Stimulated activated naive CD8-positive, alpha-beta T cell treated with anti-CD3 and anti-CD28 coated beads, Interleukin-15, amount 100 ng/mL, for 72 hours (primary cell): ENCODE measurements at regions not wholly inside any gene's neighbourhood (a gene's known extent, or its start where the extent isn't known, plus 50 kb on each side); places are given as distances from the start of the nearest gene placed in this dataset.
A peak's percentile ranks its signal among the peaks of the same experiment; 100 is the strongest.

Experiments used
- ATAC-seq: fragments of 150-1000 bp; cut with Tn5 transposase; 2 replicates; pipeline ENCODE4 v1.10.0; 2021; ENCODE audit warnings: mild to moderate bottlenecking, moderate library complexity
- DNase-seq, 2 donors: peaks; one replicate each; pipeline ENCODE4 v3.0.0; 2021 to 2022
- H3K27ac Mint-ChIP-seq, 2 donors: one replicate each; pipeline ENCODE4 v1.8.0; 2022; ENCODE audit warnings: mild to moderate bottlenecking in 2 of 2, mixed read lengths in 2 of 2, moderate library complexity in 2 of 2
- H3K27me3 Mint-ChIP-seq: one replicate; pipeline ENCODE4 v1.8.0; 2022; ENCODE audit warnings: mixed read lengths
- H3K4me1 Mint-ChIP-seq: one replicate; pipeline ENCODE4 v1.8.0; 2022; ENCODE audit warnings: mild to moderate bottlenecking, mixed read lengths
- H3K4me3 Mint-ChIP-seq, 2 donors: one replicate each; pipeline ENCODE4 v1.8.0; 2022; ENCODE audit warnings: mild to moderate bottlenecking in 2 of 2, mixed read lengths in 2 of 2, moderate library complexity in 1 of 2
- H3K9me3 Mint-ChIP-seq, 2 donors: one replicate each; pipeline ENCODE4 v1.8.0; 2022; ENCODE audit warnings: mixed read lengths in 2 of 2

DNA sequence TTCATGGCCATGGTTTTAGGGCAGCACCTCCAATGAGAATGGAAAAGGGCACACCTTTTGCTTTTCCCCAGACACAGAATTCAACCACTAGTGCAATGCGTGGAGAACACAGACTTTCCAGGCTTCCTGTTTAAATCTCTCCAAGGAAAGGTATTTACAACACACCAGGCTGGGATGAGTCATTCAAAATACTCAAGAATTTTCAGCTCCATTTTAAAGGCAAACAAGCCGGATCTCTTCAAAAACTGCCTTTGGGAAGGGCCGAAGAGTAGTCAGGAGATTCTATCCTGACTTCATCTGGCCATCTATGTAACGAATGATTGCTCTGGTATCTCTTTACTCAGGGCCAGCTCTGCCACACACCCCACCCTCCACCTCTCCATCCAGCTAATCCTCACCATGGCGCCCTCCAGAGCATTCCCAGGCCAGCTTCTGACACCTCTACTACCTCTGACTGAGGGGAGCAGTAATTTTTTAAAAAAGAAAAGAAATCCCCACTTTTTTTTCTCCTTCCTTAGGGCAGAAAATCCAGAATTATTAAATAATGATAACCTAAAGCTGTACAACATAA lies 254.6 kb downstream of the LY86 start:
- H3K4me1 Mint-ChIP-seq = no peaks in the 10 kb centered on the region
- no peak for ATAC-seq
- no peak overlapping the region for H3K4me3 Mint-ChIP-seq
- H3K9me3 Mint-ChIP-seq = peaks cover 13 to 24% of the 10 kb centered on the region in 2 donors
- DNase-seq = no peak
- peaks cover 38% of the 10 kb centered on the region for H3K27me3 Mint-ChIP-seq
- H3K27ac Mint-ChIP-seq = no peak overlapping the region

GRCh38 chr6:6843777-6844176 lies 255.3 kb downstream of the LY86 start:
- H3K9me3 Mint-ChIP-seq = peaks cover 13 to 25% of the 10 kb centered on the region in 2 donors
- H3K27me3 Mint-ChIP-seq = peaks cover 36% of the 10 kb centered on the region
- no peak overlapping the region for H3K4me3 Mint-ChIP-seq
- H3K27ac Mint-ChIP-seq = no peak overlapping the region
- DNase-seq (no peak), ATAC-seq (no peak)
- no peaks in the 10 kb centered on the region for H3K4me1 Mint-ChIP-seq

DNA sequence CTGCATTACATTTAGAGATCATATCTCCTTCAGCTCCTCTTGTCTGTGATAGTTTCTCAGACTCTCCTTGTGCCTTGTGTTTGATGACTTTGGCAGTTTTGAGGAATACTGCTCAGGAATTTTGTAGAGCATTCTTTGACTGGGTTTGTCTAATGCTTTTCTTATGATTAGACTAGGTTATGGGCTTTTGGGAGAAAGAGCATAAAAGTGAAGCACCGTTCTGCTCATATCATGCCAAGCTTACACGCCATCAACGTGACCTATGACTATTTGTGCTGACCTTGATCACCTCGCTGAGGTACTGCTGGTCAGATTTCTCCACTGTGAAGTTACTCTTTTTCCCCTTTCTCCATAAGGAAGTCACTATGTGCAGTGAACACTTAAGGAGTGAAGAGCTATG lies 256.0 kb downstream of the LY86 start:
- Mint-ChIP-seq H3K9me3 (peaks cover 13 to 25% of the 10 kb centered on the region in 2 donors), H3K27me3 (peaks cover 28% of the 10 kb centered on the region), H3K27ac (no peak overlapping the region), H3K4me3 (no peak overlapping the region), H3K4me1 (no peaks in the 10 kb centered on the region)
- no peak for ATAC-seq
- no peak for DNase-seq

- ATAC-seq = no peak
- H3K27me3 Mint-ChIP-seq = peaks cover 27% of the 10 kb centered on the region
Measured at GRCh38 chr6:6845603-6846002, 257.1 kb downstream of the LY86 start.

GRCh38 chr6:6847591-6847990 lies 259.1 kb downstream of the LY86 start:
- no peak for ATAC-seq
- Mint-ChIP-seq H3K4me3 (no peak overlapping the region), H3K9me3 (peaks cover 13 to 25% of the 10 kb centered on the region in 2 donors), H3K4me1 (no peaks in the 10 kb centered on the region), H3K27me3 (peaks cover 8% of the 10 kb centered on the region), H3K27ac (no peak overlapping the region)
- no peak for DNase-seq

More at GRCh38 chr6:6845603-6846002, 257.1 kb downstream of the LY86 start:
- Mint-ChIP-seq H3K4me1 (no peaks in the 10 kb centered on the region), H3K9me3 (peaks cover 13 to 25% of the 10 kb centered on the region in 2 donors), H3K4me3 (no peak overlapping the region), H3K27ac (no peak overlapping the region)
- no peak for DNase-seq

DNA sequence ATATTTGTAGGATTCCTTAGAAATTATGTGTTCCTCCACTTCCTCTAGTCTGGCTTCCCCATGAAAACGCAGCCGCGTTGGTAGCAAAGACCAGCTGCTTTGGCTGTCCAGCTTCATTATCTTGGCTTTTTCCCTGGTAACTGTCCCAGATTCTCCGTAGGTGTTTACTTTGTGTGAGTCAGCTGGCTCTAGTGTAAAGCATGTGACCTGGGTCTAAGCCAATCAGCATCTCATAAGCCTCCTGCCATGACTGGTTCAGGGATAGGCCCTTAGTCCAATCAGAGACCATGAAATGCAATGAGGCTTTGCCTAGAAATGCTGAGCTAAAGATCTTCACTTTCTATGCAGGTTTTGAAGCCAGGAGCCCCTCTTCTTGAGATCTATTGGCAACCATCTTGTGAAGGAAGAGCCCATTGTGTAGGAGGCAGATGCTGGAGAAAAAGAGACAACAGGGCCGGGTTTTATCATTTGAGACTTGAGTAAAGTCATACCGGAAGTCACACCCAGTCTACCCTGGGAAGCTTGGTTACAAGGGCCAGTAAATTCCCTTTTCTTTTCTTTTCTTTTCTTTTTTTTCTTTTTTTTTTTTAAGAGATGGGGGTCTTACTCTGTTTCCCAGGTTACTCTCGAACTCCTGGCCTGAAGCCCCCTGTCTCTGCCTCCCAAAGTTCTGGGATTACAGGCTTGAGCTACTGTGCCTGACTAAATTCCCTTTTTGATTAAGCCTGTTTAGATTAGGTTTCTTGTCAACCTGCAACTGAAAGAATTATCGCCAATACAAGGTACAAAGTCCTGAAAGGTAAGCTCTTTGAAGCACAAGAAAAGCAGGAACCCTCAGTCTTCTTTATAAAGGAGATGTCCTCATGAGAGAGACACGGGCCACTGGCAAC lies 256.5 kb upstream of the RREB1 start:
- Mint-ChIP-seq H3K27ac (peak overlapping the region in 1 of 2 donors; percentile 35), H3K27me3 (no peaks in the 10 kb centered on the region), H3K9me3 (peaks cover 3 to 13% of the 10 kb centered on the region in 2 donors), H3K4me1 (peaks cover 26% of the 10 kb centered on the region), H3K4me3 (no peak overlapping the region)
- ATAC-seq = no peak
- no peak for DNase-seq

DNA sequence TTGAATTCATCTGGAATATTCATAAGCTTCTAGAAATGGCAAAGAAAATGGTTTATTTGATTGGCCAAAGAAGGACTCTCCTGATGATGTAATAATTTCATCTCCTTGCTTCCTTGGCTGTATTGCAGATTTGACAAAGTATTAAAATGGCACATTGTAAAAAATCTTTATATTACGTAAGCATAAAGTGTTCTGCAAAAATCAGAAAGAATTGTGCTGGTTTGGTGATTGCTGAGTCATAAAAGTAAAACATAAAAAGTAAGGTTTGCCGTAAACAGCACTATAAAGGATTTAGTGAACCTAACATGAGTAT lies 255.9 kb upstream of the RREB1 start:
- DNase-seq = no peak
- ATAC-seq = no peak
- Mint-ChIP-seq H3K27me3 (no peaks in the 10 kb centered on the region), H3K9me3 (peaks cover 0 to 9% of the 10 kb centered on the region in 2 donors), H3K4me3 (no peak overlapping the region), H3K27ac (no peak overlapping the region), H3K4me1 (peaks cover 32% of the 10 kb centered on the region)

DNA sequence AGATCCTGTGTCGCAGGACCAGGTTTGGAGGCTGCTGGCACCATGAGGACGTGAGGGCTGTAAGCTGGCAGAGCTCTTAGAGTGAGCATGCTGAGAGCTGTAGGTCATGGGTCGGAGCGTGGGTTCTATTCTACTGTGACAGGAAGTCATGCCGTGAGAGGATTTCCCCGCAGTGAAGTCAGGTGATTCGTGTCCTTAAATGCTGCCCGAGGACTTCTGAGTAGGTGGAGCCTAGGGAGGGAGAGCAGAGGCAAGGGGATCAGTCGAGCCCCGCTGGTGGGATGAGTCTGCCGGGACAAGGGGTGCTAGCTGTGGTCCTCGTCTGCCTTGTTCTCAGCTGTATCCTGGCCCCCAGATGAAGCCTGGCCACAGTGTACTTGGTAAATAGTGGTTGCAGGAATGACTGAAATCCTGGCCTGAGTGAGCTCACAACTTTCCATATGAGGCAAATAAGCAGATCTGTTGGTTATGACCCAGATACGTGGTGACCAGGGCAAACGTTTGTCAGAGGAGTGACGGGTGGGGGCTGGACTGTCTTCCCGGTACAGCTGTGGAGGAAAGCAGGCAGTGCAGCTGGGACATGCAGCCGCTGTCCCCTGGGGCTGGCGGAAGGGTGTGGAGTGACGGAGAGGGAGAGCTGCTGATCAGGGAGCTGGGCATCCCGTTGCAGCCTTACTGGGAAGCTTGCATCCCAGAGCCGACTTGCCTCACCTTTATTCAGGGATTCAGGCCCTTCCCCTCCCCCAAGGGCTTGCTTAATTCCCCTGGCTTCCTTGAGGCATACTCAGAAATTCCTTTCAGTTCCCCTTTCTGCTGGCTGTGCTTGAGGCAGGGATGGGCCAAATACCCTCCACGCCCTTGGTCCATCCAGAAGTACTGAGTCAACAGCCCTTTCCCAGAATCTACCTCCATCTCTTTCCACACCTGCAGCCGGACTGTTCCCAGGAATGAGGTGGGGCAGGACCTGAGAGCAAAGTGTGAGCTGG lies 250.9 kb upstream of the RREB1 start:
- H3K9me3 Mint-ChIP-seq = no peaks in the 10 kb centered on the region
- peak; percentile 60 to 67 for DNase-seq
- peak overlapping the region; percentile 59 to 86 for H3K4me3 Mint-ChIP-seq
- H3K27ac Mint-ChIP-seq = peak overlapping the region; percentile 89 to 95
- peaks cover 55% of the 10 kb centered on the region for H3K4me1 Mint-ChIP-seq
- H3K27me3 Mint-ChIP-seq = peaks cover under 1% of the 10 kb centered on the region
- ATAC-seq = peak; percentile 96

DNA sequence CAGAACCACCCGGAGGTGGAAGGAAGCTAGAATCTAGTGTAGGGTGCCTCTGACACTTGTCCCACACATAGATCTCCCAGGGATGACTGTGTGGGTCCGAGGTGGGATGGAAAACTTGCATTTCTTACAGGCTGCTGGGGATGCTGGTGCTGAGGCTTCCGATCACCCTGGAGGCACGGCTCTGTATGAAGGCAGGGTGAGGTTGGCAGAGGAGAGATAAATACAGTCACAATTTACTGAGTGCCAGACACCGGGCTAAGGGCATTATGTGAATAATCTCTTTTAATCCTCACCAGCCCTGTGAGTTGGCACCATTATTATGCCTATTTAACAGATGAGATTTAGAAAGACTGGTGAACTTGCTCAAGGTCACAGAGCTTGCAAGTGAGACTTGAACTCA lies 250.2 kb upstream of the RREB1 start:
- no peak for ATAC-seq
- H3K27ac Mint-ChIP-seq = peak overlapping the region in 1 of 2 donors; percentile 69
- H3K9me3 Mint-ChIP-seq = no peaks in the 10 kb centered on the region
- H3K4me1 Mint-ChIP-seq = peaks cover 55% of the 10 kb centered on the region
- no peak for DNase-seq
- H3K27me3 Mint-ChIP-seq = peaks cover 7% of the 10 kb centered on the region
- peak overlapping the region in 1 of 2 donors; percentile 86 for H3K4me3 Mint-ChIP-seq

GRCh38 chr6:6858533-6858982 lies 249.2 kb upstream of the RREB1 start:
- Mint-ChIP-seq H3K9me3 (no peaks in the 10 kb centered on the region), H3K4me1 (peaks cover 55% of the 10 kb centered on the region), H3K27me3 (peaks cover 7% of the 10 kb centered on the region), H3K4me3 (no peak overlapping the region), H3K27ac (no peak overlapping the region)
- DNase-seq (no peak), ATAC-seq (no peak)

DNA sequence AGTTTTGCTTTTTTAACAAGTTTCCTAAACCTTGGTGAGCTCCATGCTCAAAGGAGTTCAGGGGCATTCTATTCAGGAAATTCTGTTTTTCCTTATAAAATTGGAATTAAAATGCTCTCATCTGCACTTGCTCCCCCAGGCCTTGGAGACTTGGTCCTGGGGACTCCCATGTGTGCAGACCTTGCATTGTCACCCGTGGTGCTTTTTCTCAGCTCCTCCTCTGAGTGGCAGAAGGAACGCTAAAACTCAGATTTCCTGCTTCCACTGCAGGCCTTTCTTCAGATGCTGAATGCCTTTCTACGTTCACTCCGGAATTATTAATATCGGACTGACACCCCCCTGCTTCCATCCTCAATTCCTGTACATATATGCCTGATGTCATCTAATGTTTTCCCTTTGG lies 248.7 kb upstream of the RREB1 start:
- H3K27me3 Mint-ChIP-seq = peaks cover 7% of the 10 kb centered on the region
- DNase-seq (no peak), ATAC-seq (no peak)
- H3K27ac Mint-ChIP-seq = no peak overlapping the region
- no peaks in the 10 kb centered on the region for H3K9me3 Mint-ChIP-seq
- no peak overlapping the region for H3K4me3 Mint-ChIP-seq
- peaks cover 52% of the 10 kb centered on the region for H3K4me1 Mint-ChIP-seq

GRCh38 chr6:6859722-6860121 lies 248.0 kb upstream of the RREB1 start:
- peaks cover 7% of the 10 kb centered on the region for H3K27me3 Mint-ChIP-seq
- no peak overlapping the region for H3K4me3 Mint-ChIP-seq
- no peak for DNase-seq
- no peak overlapping the region for H3K27ac Mint-ChIP-seq
- ATAC-seq = no peak
- no peaks in the 10 kb centered on the region for H3K9me3 Mint-ChIP-seq
- peaks cover 46% of the 10 kb centered on the region for H3K4me1 Mint-ChIP-seq

GRCh38 chr6:6860863-6861262 lies 246.9 kb upstream of the RREB1 start:
- Mint-ChIP-seq H3K4me3 (no peak overlapping the region), H3K27me3 (peaks cover 7% of the 10 kb centered on the region), H3K9me3 (no peaks in the 10 kb centered on the region), H3K4me1 (peaks cover 34% of the 10 kb centered on the region), H3K27ac (no peak overlapping the region)
- no peak for ATAC-seq
- no peak for DNase-seq

DNA sequence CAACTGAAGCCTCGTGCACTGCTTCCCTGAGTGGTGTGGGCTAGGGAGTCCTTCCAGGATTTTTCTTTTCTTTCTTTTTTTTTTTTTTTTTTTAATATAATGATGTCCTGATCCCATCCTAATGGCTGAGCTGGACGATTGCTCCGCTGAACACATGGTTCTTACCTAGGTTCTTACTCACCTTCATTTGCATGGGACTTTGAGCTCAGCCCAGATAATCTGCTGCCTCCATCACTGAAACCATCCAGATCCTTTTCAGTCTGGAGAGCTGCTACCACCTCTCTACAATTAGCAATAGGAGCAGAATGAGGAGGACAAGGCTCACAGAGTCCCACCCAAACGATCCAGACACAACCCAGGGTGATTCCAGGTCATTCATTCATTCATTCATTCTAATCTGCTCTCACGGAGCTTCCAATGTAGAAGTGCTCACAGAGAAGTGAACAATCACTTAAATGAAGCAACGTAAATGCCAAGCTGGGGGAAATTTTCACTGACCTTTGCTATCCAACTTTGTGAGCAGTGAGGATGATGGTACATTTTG lies 246.3 kb upstream of the RREB1 start:
- Mint-ChIP-seq H3K27ac (peak overlapping the region in 1 of 2 donors; percentile 56), H3K4me3 (no peak overlapping the region), H3K4me1 (peaks cover 29% of the 10 kb centered on the region), H3K27me3 (peaks cover 7% of the 10 kb centered on the region), H3K9me3 (no peaks in the 10 kb centered on the region)
- DNase-seq (no peak), ATAC-seq (no peak)

GRCh38 chr6:6861995-6862394 lies 245.8 kb upstream of the RREB1 start:
- Mint-ChIP-seq H3K9me3 (no peaks in the 10 kb centered on the region), H3K4me3 (no peak overlapping the region), H3K27ac (no peak overlapping the region), H3K4me1 (peaks cover 23% of the 10 kb centered on the region), H3K27me3 (peaks cover 7% of the 10 kb centered on the region)
- DNase-seq (no peak), ATAC-seq (no peak)
